Tibial nerve (tissue), 3 donors: ENCODE measurements at regions not wholly inside any gene's neighbourhood (a gene's known extent, or its start where the extent isn't known, plus 50 kb on each side); places are given as distances from the start of the nearest gene placed in this dataset.

ENCODE experiments used
- CTCF ChIP-seq, 5 experiments: fragments of 200-600 bp in 3 of 5; fragments of 450-650 bp in 2 of 5; sonication (generic) in 3 of 5; IDR thresholded peaks; one replicate each; pipeline ENCODE4 v1.5.1; 2016 to 2019; ENCODE audit warnings: antibody characterized with exemption in 5 of 5, mild to moderate bottlenecking in 3 of 5, moderate library complexity in 2 of 5
- POLR2A ChIP-seq, 2 donors: fragments of 450-650 bp; IDR thresholded peaks; one replicate each; pipeline ENCODE4 v1.6.1; 2017; ENCODE audit warnings: antibody characterized with exemption in 2 of 2, mild to moderate bottlenecking in 2 of 2, moderate library complexity in 2 of 2

GRCh38 chr9:118325757-118326156, 621.6 kb downstream of the TLR4 start:
- TF ChIP-seq CTCF (IDR thresholded peaks at IDR 0.05) (no peak), POLR2A (IDR thresholded peaks at IDR 0.05) (no peak)
